OCI-LY3 (cell line): ENCODE measurements at regions not wholly inside any gene's neighbourhood (a gene's known extent, or its start where the extent isn't known, plus 50 kb on each side); places are given as distances from the start of the nearest gene placed in this dataset.

ENCODE experiments used
- H2AFZ ChIP-seq: fragments of 200-600, 300-600 bp; shearing (Covaris generic); 2 replicates; pipeline ENCODE4 v1.6.0; 2014; ENCODE audit warnings: antibody characterized with exemption, low read depth, low read length
- H3K27ac ChIP-seq: fragments of 200-600, 300-600 bp; sonication (generic); 2 replicates; pipeline ENCODE4 v1.5.1; 2014; ENCODE audit warnings: mild to moderate bottlenecking, low read length, moderate library complexity, mixed read lengths
- H3K27me3 ChIP-seq: fragments of 200-600, 300-600 bp; sonication (generic); 2 replicates; pipeline ENCODE4 v1.6.1; 2014; ENCODE audit warnings: low read depth, low read length, mixed read lengths
- H3K36me3 ChIP-seq: fragments of 200-600, 300-600 bp; sonication (generic); replicated peaks from 2 replicates; pipeline ENCODE3; 2014; ENCODE audit warnings: low read depth, low read length, mixed read lengths
- H3K4me1 ChIP-seq: fragments of 300-600, 200-600 bp; sonication (generic); 2 replicates; pipeline ENCODE4 v1.6.1; 2014; ENCODE audit warnings: low read length, mixed read lengths
- H3K4me2 ChIP-seq: fragments of 200-600, 300-600 bp; sonication (generic); 2 replicates; pipeline ENCODE4 v1.6.1; 2014; ENCODE audit warnings: low read length, mixed read lengths
- H3K4me3 ChIP-seq: fragments of 300-600, 200-600 bp; sonication (generic); 2 replicates; pipeline ENCODE4 v1.5.1; 2014; ENCODE audit warnings: antibody characterized with exemption, mild to moderate bottlenecking, low read length, moderate library complexity
- H3K79me2 ChIP-seq: fragments of 300-600, 200-600 bp; shearing (Covaris generic); 2 replicates; pipeline ENCODE4 v1.6.1; 2014; ENCODE audit warnings: mild to moderate bottlenecking, low read length, mixed read lengths
- H3K9ac ChIP-seq: fragments of 300-600, 200-600 bp; shearing (Covaris generic); 2 replicates; pipeline ENCODE4 v1.6.0; 2014; ENCODE audit warnings: mild to moderate bottlenecking, low read length, moderate library complexity
- H3K9me3 ChIP-seq: fragments of 200-600, 300-600 bp; shearing (Covaris generic); 2 replicates; pipeline ENCODE4 v1.6.1; 2014; ENCODE audit warnings: low read length, mixed read lengths; ENCODE audit not compliant: insufficient read depth
- H4K20me1 ChIP-seq: fragments of 200-600, 300-600 bp; sonication (generic); 2 replicates; pipeline ENCODE4 v1.6.1; 2016; ENCODE audit warnings: low read length, mixed read lengths; ENCODE audit not compliant: insufficient read depth
- CTCF ChIP-seq: fragments of 200-600, 300-600 bp; sonication (generic); IDR thresholded peaks from 2 replicates; pipeline ENCODE4 v1.5.1; 2014; ENCODE audit warnings: antibody characterized with exemption, low read length, low read depth
- EZH2phosphoT487 ChIP-seq: fragments of 200-600 bp; shearing (Covaris generic); IDR thresholded peaks from 2 replicates; pipeline ENCODE4 v1.6.1; 2018; ENCODE audit warnings: antibody characterized with exemption, mixed run types, low read depth

- no peak overlapping the region for H3K4me2 ChIP-seq
- no peak overlapping the region for H3K4me3 ChIP-seq
- TF ChIP-seq EZH2phosphoT487 (no peak), CTCF (no peak)
- no peaks in the 10 kb centered on the region for H3K4me1 ChIP-seq
- no peaks in the 10 kb centered on the region for H3K9me3 ChIP-seq
- H3K9ac ChIP-seq = no peak overlapping the region
- H3K27ac ChIP-seq = no peak overlapping the region
- H4K20me1 ChIP-seq = no peaks in the 10 kb centered on the region
- H3K36me3 ChIP-seq = no peaks in the 10 kb centered on the region
- no peak overlapping the region for H2AFZ ChIP-seq
- H3K27me3 ChIP-seq = no peaks in the 10 kb centered on the region
- H3K79me2 ChIP-seq = no peaks in the 10 kb centered on the region
Measured at GRCh38 chr10:94129393-94130130, 135.8 kb downstream of the PLCE1 start.

- TF ChIP-seq EZH2phosphoT487 (no peak), CTCF (no peak)
- Histone ChIP-seq H3K4me2 (no peak overlapping the region), H3K4me3 (no peak overlapping the region)
Measured at GRCh38 chr10:94131885-94132284, 138.2 kb downstream of the PLCE1 start.

GRCh38 chr10:94133239-94133638 is 139.5 kb downstream of the PLCE1 start:
- Histone ChIP-seq H2AFZ (no peak overlapping the region), H3K4me3 (no peak overlapping the region), H3K9ac (no peak overlapping the region), H4K20me1 (no peaks in the 10 kb centered on the region), H3K27me3 (no peaks in the 10 kb centered on the region), H3K9me3 (no peaks in the 10 kb centered on the region), H3K27ac (no peak overlapping the region), H3K4me1 (no peaks in the 10 kb centered on the region), H3K4me2 (no peak overlapping the region), H3K79me2 (no peaks in the 10 kb centered on the region), H3K36me3 (no peaks in the 10 kb centered on the region)
- TF ChIP-seq CTCF = no peak
- no peak for TF ChIP-seq EZH2phosphoT487

More at GRCh38 chr10:94131885-94132284, 138.2 kb downstream of the PLCE1 start:
- no peaks in the 10 kb centered on the region for H3K9me3 ChIP-seq
- no peak overlapping the region for H3K9ac ChIP-seq
- no peaks in the 10 kb centered on the region for H3K79me2 ChIP-seq
- H3K4me1 ChIP-seq = no peaks in the 10 kb centered on the region
- no peaks in the 10 kb centered on the region for H3K36me3 ChIP-seq
- no peaks in the 10 kb centered on the region for H4K20me1 ChIP-seq
- no peaks in the 10 kb centered on the region for H3K27me3 ChIP-seq
- no peak overlapping the region for H2AFZ ChIP-seq
- H3K27ac ChIP-seq = no peak overlapping the region

- Histone ChIP-seq H3K9ac (no peak overlapping the region), H3K9me3 (no peaks in the 10 kb centered on the region), H3K27me3 (no peaks in the 10 kb centered on the region), H3K4me3 (no peak overlapping the region), H3K79me2 (no peaks in the 10 kb centered on the region), H3K27ac (no peak overlapping the region), H2AFZ (no peak overlapping the region), H3K4me2 (no peak overlapping the region), H4K20me1 (no peaks in the 10 kb centered on the region), H3K4me1 (no peaks in the 10 kb centered on the region), H3K36me3 (no peaks in the 10 kb centered on the region)
- no peak for TF ChIP-seq EZH2phosphoT487
- no peak for TF ChIP-seq CTCF
Measured at GRCh38 chr10:94137747-94138146, 144.0 kb downstream of the PLCE1 start.
